GM12875 (cell line): ENCODE measurements at regions not wholly inside any gene's neighbourhood (a gene's known extent, or its start where the extent isn't known, plus 50 kb on each side); places are given as distances from the start of the nearest gene placed in this dataset.

Source experiments
- H3K4me3 ChIP-seq: one replicate; pipeline ENCODE4 v1.5.1; 2011; ENCODE audit warnings: low read depth, low read length, control low read depth
- TF ChIP-seq, protein P1 (sequence below): IDR thresholded peaks from 2 replicates; pipeline ENCODE4 v1.5.1; 2011; ENCODE audit warnings: low read depth, mild to moderate bottlenecking, control low read depth, inconsistent platforms, low read length, moderate library complexity, borderline replicate concordance; ENCODE audit not compliant: insufficient read depth

DNA sequence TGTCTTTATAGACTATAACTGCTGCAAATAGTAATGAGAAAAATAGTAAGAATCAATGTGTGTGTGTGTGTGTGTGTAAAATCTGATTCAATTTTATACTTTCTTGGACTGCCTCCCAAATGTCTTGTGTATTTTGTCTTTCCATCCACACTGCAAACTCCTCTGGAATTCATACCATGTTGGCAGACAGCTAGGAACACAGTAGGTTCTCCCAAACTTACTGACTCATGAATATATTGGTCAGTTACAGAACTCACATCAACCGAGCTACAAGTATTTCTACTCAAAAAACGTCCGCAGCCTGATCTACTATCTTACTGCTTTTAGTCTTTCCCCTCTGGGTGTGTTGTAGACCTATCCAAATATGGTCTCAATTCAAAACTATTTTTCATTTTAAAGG is 542.7 kb upstream of the PSMD7 start:
- TF ChIP-seq, protein P1, sequence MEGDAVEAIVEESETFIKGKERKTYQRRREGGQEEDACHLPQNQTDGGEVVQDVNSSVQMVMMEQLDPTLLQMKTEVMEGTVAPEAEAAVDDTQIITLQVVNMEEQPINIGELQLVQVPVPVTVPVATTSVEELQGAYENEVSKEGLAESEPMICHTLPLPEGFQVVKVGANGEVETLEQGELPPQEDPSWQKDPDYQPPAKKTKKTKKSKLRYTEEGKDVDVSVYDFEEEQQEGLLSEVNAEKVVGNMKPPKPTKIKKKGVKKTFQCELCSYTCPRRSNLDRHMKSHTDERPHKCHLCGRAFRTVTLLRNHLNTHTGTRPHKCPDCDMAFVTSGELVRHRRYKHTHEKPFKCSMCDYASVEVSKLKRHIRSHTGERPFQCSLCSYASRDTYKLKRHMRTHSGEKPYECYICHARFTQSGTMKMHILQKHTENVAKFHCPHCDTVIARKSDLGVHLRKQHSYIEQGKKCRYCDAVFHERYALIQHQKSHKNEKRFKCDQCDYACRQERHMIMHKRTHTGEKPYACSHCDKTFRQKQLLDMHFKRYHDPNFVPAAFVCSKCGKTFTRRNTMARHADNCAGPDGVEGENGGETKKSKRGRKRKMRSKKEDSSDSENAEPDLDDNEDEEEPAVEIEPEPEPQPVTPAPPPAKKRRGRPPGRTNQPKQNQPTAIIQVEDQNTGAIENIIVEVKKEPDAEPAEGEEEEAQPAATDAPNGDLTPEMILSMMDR, result no peak
- H3K4me3 ChIP-seq, result no peak overlapping the region

DNA sequence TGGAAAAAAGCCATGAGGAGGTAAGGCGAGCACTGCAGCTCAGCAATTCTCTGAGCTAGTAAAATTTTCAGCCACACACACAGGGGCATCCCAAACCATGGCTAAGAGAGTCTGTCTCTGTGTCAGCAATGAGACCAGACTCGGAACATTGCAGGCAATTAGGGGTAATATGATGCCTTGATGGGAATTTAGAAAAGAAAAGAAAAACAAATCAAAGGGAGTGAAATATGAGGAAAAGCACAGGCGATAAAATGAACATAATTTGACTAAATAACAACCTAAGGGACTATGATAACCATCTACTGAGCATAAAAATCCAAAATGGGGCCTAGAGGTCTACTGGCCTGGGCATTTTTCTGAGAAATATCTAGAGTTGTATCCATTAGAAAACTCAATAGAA is 546.0 kb upstream of the PSMD7 start:
- TF ChIP-seq, protein P1, result no peak
- H3K4me3 ChIP-seq, result no peak overlapping the region

DNA sequence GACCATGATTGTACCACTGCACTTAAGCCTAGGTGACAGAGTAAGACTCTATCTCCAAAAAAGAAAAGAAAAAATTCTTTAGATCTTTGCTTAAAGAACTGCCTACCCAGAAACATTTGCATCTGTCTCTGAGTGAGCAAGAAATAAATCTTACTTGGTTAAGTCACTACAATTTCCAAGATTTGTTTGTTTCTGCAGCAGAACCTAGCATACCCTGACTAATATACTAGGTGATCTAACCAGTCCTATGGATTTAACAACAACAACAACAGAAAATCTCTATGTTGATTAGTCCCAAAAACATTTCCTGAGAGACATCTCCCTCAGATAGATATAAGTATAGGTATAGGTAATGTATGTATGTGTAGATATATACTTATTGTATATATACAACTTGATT is 549.3 kb upstream of the PSMD7 start:
- TF ChIP-seq, protein P1, result no peak
- H3K4me3 ChIP-seq, result no peak overlapping the region

- TF ChIP-seq, protein P1, result no peak
- H3K4me3 ChIP-seq, result no peak overlapping the region
These were observed 550.1 kb upstream of the PSMD7 start for GRCh38 chr16:73746554-73746953.

- H3K4me3 ChIP-seq, result no peak overlapping the region
- TF ChIP-seq, protein P1, result no peak
These were observed 552.7 kb upstream of the PSMD7 start for GRCh38 chr16:73743665-73744496.

GRCh38 chr16:73739049-73739769 is 557.4 kb upstream of the PSMD7 start:
- TF ChIP-seq, protein P1, result no peak

More at GRCh38 chr16:73739049-73739769, 557.4 kb upstream of the PSMD7 start:
- no peak overlapping the region for H3K4me3 ChIP-seq
